NCI-H2107 (cell line): ENCODE measurements at regions not wholly inside any gene's neighbourhood (a gene's known extent, or its start where the extent isn't known, plus 50 kb on each side); places are given as distances from the start of the nearest gene placed in this dataset.

ENCODE experiments used
- DNase-seq: peaks from one replicate; lab custom pipeline; 2025; lab: John Stamatoyannopoulos, UW

DNA sequence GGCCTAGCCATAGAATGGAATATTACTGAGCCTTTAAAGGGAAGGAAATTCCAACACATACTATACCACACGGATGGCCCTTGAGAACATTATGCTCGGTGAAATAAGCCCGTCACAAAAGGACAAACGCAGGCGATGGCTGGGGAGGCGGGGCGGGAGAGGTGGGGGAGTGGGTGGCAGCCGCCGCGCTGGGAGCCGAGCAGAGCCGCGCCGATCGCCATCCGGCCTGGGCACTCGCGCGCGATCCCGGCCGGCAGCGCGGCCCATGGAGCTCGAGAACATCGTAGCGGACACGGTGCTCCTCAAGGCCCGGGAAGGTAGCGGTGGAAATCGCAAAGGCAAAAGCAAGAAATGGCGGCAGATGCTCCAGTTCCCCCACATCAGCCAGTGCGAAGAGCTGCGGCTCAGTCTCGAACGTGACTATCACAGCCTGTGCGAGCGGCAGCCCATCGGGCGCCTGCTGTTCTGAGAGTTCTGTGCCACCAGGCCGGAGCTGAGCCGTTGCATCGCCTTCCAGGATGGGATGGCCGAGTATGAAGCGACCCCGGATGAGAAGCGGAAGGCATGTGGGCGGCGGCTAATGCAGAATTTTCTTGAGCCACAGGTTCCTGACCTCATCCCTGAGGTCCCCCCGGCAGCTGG lies 140.1 kb downstream of the ZDHHC20 start:
- DNase-seq: no peak

DNA sequence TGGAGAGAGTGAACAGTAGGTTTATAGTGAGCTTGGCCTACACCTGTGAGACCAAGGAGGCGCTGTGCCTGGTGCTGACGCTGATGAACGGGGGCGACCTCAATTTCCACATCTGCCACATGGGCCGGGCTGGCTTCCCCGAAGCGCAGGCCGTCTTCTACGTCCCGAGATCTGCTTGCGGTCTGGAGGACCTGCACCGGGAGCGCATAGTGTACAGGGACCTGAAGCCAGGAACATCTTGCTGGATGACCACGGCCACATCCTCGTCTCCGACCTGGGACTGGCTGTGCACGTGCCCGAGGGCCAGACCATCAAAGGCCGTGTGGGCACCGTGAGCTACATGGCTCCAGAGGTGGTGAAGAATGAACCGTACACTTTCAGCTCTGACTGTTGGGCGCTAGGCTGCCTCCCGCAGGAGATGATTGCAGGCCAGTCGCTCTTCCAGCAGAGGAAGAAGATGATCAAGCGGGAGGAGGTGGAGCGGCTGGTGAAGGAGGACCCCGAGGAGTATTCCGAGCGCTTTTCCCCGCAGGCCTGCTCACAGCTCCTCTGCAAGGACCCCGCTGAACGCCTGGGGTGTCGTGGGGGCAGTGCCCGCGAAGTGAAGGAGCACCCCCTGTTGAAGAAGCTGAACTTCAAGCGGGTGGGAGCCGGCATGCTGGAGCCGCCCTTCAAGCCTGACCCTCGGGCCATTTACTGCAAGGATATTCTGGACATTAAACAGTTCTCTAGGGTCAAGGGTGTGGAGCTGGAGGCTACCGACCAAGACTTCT lies 139.0 kb downstream of the ZDHHC20 start:
- DNase-seq: no peak

- DNase-seq: no peak
Measured at GRCh38 chr13:21320642-21321034, 138.5 kb downstream of the ZDHHC20 start.

GRCh38 chr13:21321269-21321668 lies 137.8 kb downstream of the ZDHHC20 start:
- no peak for DNase-seq

- no peak for DNase-seq
Measured at GRCh38 chr13:21322327-21322965, 136.7 kb downstream of the ZDHHC20 start.
